RWPE1 (cell line): ENCODE measurements at regions not wholly inside any gene's neighbourhood (a gene's known extent, or its start where the extent isn't known, plus 50 kb on each side); places are given as distances from the start of the nearest gene placed in this dataset.

Experiments used
- CTCF ChIA-PET: fragments of 350-600 bp; sonication (Branson Sonifier 250); formaldehyde crosslinking; extraction: SDS; loops from one replicate; lab custom pipeline; 2021; lab: Yijun Ruan, JAX
- POLR2A ChIA-PET: fragments of 400-600 bp; formaldehyde crosslinking; extraction: SDS; loops from one replicate; lab custom pipeline; 2020; ENCODE audit warnings: antibody characterized with exemption; ENCODE audit not compliant: low non-redundant PET; lab: Yijun Ruan, JAX
- DNase-seq: peaks from one replicate; pipeline ENCODE4 v3.0.0; 2012; ENCODE audit warnings: low spot score
- H3K27ac ChIP-seq: fragments of 450-650 bp; 2 replicates; pipeline ENCODE4 v1.5.1; 2017
- CTCF ChIP-seq: fragments of 450-650 bp; conservative IDR thresholded peaks from 2 replicates; pipeline ENCODE4 v1.5.1; 2017; ENCODE audit warnings: low read depth, mild to moderate bottlenecking

- DNase-seq: no peak
- ChIA-PET CTCF (no interaction called here), POLR2A (no interaction called here)
- TF ChIP-seq CTCF: no peak
- no peak overlapping the region for H3K27ac ChIP-seq
These were observed 892.8 kb downstream of the TFAP2A start for GRCh38 chr6:9522101-9522500.

GRCh38 chr6:9521152-9521530 lies 893.7 kb downstream of the TFAP2A start:
- no peak overlapping the region; the same call in 1 of the 2 replicates for H3K27ac ChIP-seq
- DNase-seq: no peak

DNA sequence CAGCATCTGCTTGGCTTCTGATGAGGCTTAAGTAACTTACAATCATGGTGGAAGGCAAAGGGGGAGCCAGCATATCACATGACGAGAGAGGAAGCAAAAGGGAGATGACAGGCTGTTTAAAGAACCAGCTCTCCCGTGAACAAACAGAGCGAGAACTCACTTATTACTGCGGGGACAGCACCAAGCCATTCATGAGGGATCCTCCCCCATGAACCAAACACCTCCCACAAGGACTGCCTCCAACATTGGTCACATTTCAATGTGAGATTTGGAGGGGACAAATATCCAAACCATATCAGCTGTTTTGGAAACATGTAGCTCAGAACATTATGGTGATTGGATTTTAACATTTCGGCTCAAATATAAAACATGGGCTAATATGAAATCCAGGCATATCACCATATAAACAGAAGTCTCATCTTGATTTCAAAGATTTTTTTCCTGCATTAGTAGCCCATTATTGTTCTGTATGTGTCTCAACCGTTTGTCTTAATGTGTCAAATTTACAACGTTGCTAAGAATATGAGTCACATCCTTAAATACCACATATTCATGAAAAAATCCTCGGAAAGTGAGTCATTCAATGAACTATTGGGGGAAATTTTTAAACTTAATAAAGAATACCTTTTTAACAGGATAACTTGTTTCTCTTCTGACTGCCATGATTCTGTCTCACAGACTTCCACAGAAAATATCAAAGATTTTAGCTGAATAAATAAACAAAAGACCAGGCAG lies 894.3 kb downstream of the TFAP2A start:
- peak overlapping the region; percentile 82 for H3K27ac ChIP-seq
- CTCF ChIA-PET: no interaction called here
- no peak for TF ChIP-seq CTCF
- POLR2A ChIA-PET: no interaction called here
- DNase-seq: peak; percentile 66

More at GRCh38 chr6:9521152-9521530, 893.7 kb downstream of the TFAP2A start:
- ChIA-PET POLR2A (no interaction called here), CTCF (no interaction called here)
- no peak for TF ChIP-seq CTCF

- POLR2A ChIA-PET: no interaction called here
These were observed 896.4 kb downstream of the TFAP2A start for GRCh38 chr6:9518431-9518830.

DNA sequence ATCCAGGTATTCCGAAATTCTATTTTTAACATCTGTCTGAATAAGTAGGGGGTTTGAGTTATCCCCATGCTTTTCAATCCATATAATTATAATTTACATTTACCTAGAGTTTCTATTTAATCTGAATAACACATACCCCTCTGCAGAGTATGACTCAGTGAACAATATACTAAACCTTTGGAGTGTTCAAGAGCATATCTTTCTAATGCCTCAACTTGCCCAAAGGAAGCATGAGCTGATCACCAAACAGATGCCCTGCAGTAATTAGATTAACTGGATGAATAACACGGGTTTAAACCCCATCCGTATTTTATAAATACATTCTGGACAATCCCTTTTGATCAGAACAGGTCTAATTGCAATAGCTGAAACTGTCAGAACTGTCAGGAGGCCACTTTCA lies 897.1 kb downstream of the TFAP2A start:
- no peak for TF ChIP-seq CTCF
- POLR2A ChIA-PET: no interaction called here
- H3K27ac ChIP-seq: no peak overlapping the region
- DNase-seq: no peak
- CTCF ChIA-PET: interaction anchor here (0.6 kb wide), 1 partner anchor 34 kb away, joined by 3 read pairs; no protein-coding TSS in a partner anchor

More at GRCh38 chr6:9518431-9518830, 896.4 kb downstream of the TFAP2A start:
- DNase-seq: no peak
- no peak for TF ChIP-seq CTCF
- CTCF ChIA-PET: no interaction called here
- no peak overlapping the region for H3K27ac ChIP-seq

- H3K27ac ChIP-seq: peak overlapping the region; percentile 77
- POLR2A ChIA-PET: no interaction called here
- TF ChIP-seq CTCF: no peak
- DNase-seq: peak; percentile 76
- CTCF ChIA-PET: interaction anchor here (0.6 kb wide), 2 partner anchors 508 to 1314 kb away, joined by 3 to 5 read pairs; no protein-coding TSS in a partner anchor
These were observed 899.0 kb downstream of the TFAP2A start for GRCh38 chr6:9515633-9516606.
